WTC11 (cell line): ENCODE measurements at regions not wholly inside any gene's neighbourhood (a gene's known extent, or its start where the extent isn't known, plus 50 kb on each side); places are given as distances from the start of the nearest gene placed in this dataset.

Experiments used
- ESRRA ChIP-seq: sonication (generic); formaldehyde crosslinking; IDR thresholded peaks from 2 replicates; pipeline ENCODE4 v1.8.1; 2022; ENCODE audit warnings: mild to moderate bottlenecking, missing genetic modification reagents, borderline replicate concordance
- NFYB ChIP-seq: sonication (generic); formaldehyde crosslinking; conservative IDR thresholded peaks from 2 replicates; pipeline ENCODE4 v1.8.0; 2022; ENCODE audit warnings: low read depth, missing genetic modification reagents
- RELA ChIP-seq: sonication (generic); formaldehyde crosslinking; IDR thresholded peaks from 2 replicates; pipeline ENCODE4 v1.8.1; 2022; ENCODE audit warnings: missing genetic modification reagents, mild to moderate bottlenecking, borderline replicate concordance
- RORB ChIP-seq: fragments of 250-450 bp; sonication (Bioruptor Pico); IDR thresholded peaks from 2 replicates; pipeline ENCODE4 v1.9.0; 2021; ENCODE audit warnings: mild to moderate bottlenecking
- SOX15 ChIP-seq: fragments of 250-450 bp; sonication (Bioruptor Pico); IDR thresholded peaks from 2 replicates; pipeline ENCODE4 v1.9.0; 2021; ENCODE audit warnings: mild to moderate bottlenecking
- SP1 ChIP-seq: sonication (generic); formaldehyde crosslinking; conservative IDR thresholded peaks from 2 replicates; pipeline ENCODE4 v1.8.1; 2022; ENCODE audit warnings: missing genetic modification reagents
- ZBTB43 ChIP-seq: sonication (generic); formaldehyde crosslinking; IDR thresholded peaks from 2 replicates; pipeline ENCODE4 v1.8.1; 2023; ENCODE audit warnings: mild to moderate bottlenecking, missing genetic modification reagents
- ZNF423 ChIP-seq: fragments of 250-450 bp; sonication (Bioruptor Pico); IDR thresholded peaks from 2 replicates; pipeline ENCODE4 v2.1.2; 2022; ENCODE audit warnings: mild to moderate bottlenecking, moderate library complexity
- ZNF512 ChIP-seq: sonication (generic); formaldehyde crosslinking; IDR thresholded peaks from 2 replicates; pipeline ENCODE4 v1.8.1; 2022; ENCODE audit warnings: missing genetic modification reagents, borderline replicate concordance

GRCh38 chr16:75952124-75952523, 225.8 kb upstream of the CPHXL start:
- TF ChIP-seq SP1 (CRISPR knock-in tag) (no peak), RORB (CRISPR knock-in tag) (no peak), SOX15 (CRISPR knock-in tag) (no peak), ZNF512 (CRISPR knock-in tag) (no peak), ESRRA (CRISPR knock-in tag) (no peak), ZBTB43 (no peak), ZNF423 (CRISPR knock-in tag) (no peak), NFYB (CRISPR knock-in tag) (no peak), RELA (no peak)
